Psoas muscle (tissue), 7 donors: ENCODE measurements at regions not wholly inside any gene's neighbourhood (a gene's known extent, or its start where the extent isn't known, plus 50 kb on each side); places are given as distances from the start of the nearest gene placed in this dataset.
A peak's percentile ranks its signal among the peaks of the same experiment; 100 is the strongest.

Experiments
- ATAC-seq, 4 donors: fragments of 200-7000 bp; cut with Tn5 transposase; one replicate each; pipeline ENCODE4 v1.9.1; 2020; ENCODE audit warnings: moderate library complexity in 3 of 4, mild to moderate bottlenecking in 2 of 4
- DNase-seq, 2 donors: peaks; one replicate each; pipeline ENCODE4 v3.0.0-alpha.2; 2020
- H3K27ac ChIP-seq: fragments of 200-600 bp; one replicate; pipeline ENCODE4 v1.8.0; 2022
- H3K27me3 ChIP-seq, 3 donors: fragments of 200-600 bp in 1 of 3; one replicate each; pipeline versions ENCODE4 v1.6.1 to v1.8.0; 2013 to 2022; ENCODE audit warnings: low read length in 2 of 3, mild to moderate bottlenecking in 2 of 3, moderate library complexity in 1 of 3; ENCODE audit not compliant: insufficient read depth in 3 of 3
- H3K36me3 ChIP-seq, 2 donors: fragments of 200-600 bp in 1 of 2; one replicate each; pipeline versions ENCODE4 v1.6.1 to v1.8.0; 2013 to 2022; ENCODE audit warnings: low read depth in 1 of 2, mild to moderate bottlenecking in 1 of 2, moderate library complexity in 1 of 2; ENCODE audit not compliant: insufficient read depth in 1 of 2
- H3K4me1 ChIP-seq: fragments of 200-600 bp; one replicate; pipeline ENCODE4 v1.8.0; 2022
- H3K4me3 ChIP-seq: fragments of 200-600 bp; one replicate; pipeline ENCODE4 v1.8.0; 2022; ENCODE audit warnings: mild to moderate bottlenecking
- H3K9me3 ChIP-seq: fragments of 200-600 bp; one replicate; pipeline ENCODE4 v1.8.0; 2022
- CTCF ChIP-seq: fragments of 200-600 bp; IDR thresholded peaks from one replicate; pipeline ENCODE4 v1.8.0; 2022; ENCODE audit warnings: antibody characterized with exemption
- WGBS, 3 donors: extraction: QIAGEN DNeasy Blood & Tissue Kit; methylation state at CpG; one replicate each; pipeline versions ENCODE4 v1.1.6 to v1.1.7; 2013; 5-methylcytosine and 5-hydroxymethylcytosine counted together
- intact Hi-C, 2 donors: fragments of 100-400 bp; cut with DNase I; formaldehyde crosslinking; loops; one replicate each; pipeline versions ENCODE4 v1.11.0 to v1.14.2; 2022
- donor health status: healthy with polysubstance abuse.
- donor health status: DM: no; HTN: no; CAD: no; lungs with moderate emphysema.
- donor health status: Bipolar disorder and iron deficiency.
- donor health status: healthy.
- donor health status: DM: yes; HTN: yes; CAD: no.
- donor health status: DM: no; HTN: no; CAD: no.
- donor health status: DM: yes; HTN: yes; CAD: no.

GRCh38 chr3:22940285-22940684 lies 262.8 kb upstream of the UBE2E2 start:
- intact Hi-C loops: no loop called here
- 67 to 92% (median 83%) methylated on average over 7 of the region's 7 CpGs for WGBS, 3 donors
- Histone ChIP-seq H3K9me3 (no peaks in the 10 kb centered on the region), H3K27me3 (no peaks in the 10 kb centered on the region), H3K36me3 (no peaks in the 10 kb centered on the region), H3K4me3 (no peak overlapping the region), H3K27ac (no peak overlapping the region), H3K4me1 (peaks cover 6% of the 10 kb centered on the region)
- no peak for ATAC-seq
- no peak for TF ChIP-seq CTCF
- DNase-seq: no peak

DNA sequence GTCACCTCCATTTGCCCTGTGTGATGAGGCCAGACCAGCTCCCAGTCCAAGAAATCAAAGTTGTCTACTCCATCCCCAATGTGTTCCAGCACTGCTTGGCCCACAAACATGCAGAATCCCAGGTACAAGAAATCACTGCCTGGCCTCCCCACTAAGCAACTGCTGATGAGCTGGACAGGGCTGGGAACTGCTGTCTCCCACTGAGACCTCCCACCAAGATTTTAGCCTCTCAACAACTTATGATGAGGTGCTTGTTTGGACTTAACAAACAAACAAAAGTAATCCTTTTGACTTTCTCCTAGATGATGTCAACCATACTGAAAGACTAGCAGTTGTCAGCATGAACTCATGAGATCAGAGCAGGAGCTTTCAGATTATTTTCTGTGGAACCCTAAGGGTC lies 260.1 kb upstream of the UBE2E2 start:
- intact Hi-C loops: no loop called here
- H3K4me3 ChIP-seq: no peak overlapping the region
- peaks cover under 1% of the 10 kb centered on the region for H3K4me1 ChIP-seq
- no peaks in the 10 kb centered on the region for H3K36me3 ChIP-seq
- no peaks in the 10 kb centered on the region for H3K27me3 ChIP-seq
- no peak for ATAC-seq
- TF ChIP-seq CTCF: no peak
- DNase-seq: no peak
- no peaks in the 10 kb centered on the region for H3K9me3 ChIP-seq
- no peak overlapping the region for H3K27ac ChIP-seq

GRCh38 chr3:22947851-22948250 lies 255.3 kb upstream of the UBE2E2 start:
- H3K36me3 ChIP-seq: no peaks in the 10 kb centered on the region
- H3K27ac ChIP-seq: no peak overlapping the region
- H3K4me3 ChIP-seq: no peak overlapping the region
- 39 to 47% (median 42%) methylated on average over 2 of the region's 2 CpGs for WGBS, 3 donors
- no peaks in the 10 kb centered on the region for H3K27me3 ChIP-seq
- intact Hi-C loops: no loop called here
- H3K4me1 ChIP-seq: no peaks in the 10 kb centered on the region
- no peaks in the 10 kb centered on the region for H3K9me3 ChIP-seq
- ATAC-seq: no peak
- TF ChIP-seq CTCF: no peak
- no peak for DNase-seq

- Histone ChIP-seq H3K27me3 (no peaks in the 10 kb centered on the region), H3K9me3 (no peaks in the 10 kb centered on the region), H3K4me3 (no peak overlapping the region), H3K4me1 (no peaks in the 10 kb centered on the region), H3K36me3 (no peaks in the 10 kb centered on the region), H3K27ac (no peak overlapping the region)
- intact Hi-C loops: no loop called here
- peak in 1 of 2 donors; percentile 13 for DNase-seq
- ATAC-seq: no peak
- TF ChIP-seq CTCF: no peak
Measured at GRCh38 chr3:22951910-22952309, 251.2 kb upstream of the UBE2E2 start.

- H3K9me3 ChIP-seq: no peaks in the 10 kb centered on the region
- H3K4me1 ChIP-seq: no peaks in the 10 kb centered on the region
- DNase-seq (no peak), ATAC-seq (no peak)
- WGBS, 3 donors: 66 to 76% (median 73%) methylated on average over 3 of the region's 3 CpGs
- H3K4me3 ChIP-seq: no peak overlapping the region
- no peaks in the 10 kb centered on the region for H3K27me3 ChIP-seq
- no peak for TF ChIP-seq CTCF
- no peak overlapping the region for H3K27ac ChIP-seq
- intact Hi-C loops: no loop called here
- no peaks in the 10 kb centered on the region for H3K36me3 ChIP-seq
Measured at GRCh38 chr3:22952860-22953259, 250.3 kb upstream of the UBE2E2 start.
